Karpas-422 (cell line): ENCODE measurements at regions not wholly inside any gene's neighbourhood (a gene's known extent, or its start where the extent isn't known, plus 50 kb on each side); places are given as distances from the start of the nearest gene placed in this dataset.

Experiments used
- DNase-seq: peaks from one replicate; pipeline ENCODE4 v3.0.0-alpha.2; 2015
- H2AFZ ChIP-seq: fragments of 200-600 bp; sonication (generic); 2 replicates; pipeline ENCODE4 v1.6.1; 2014; ENCODE audit warnings: antibody characterized with exemption, low read length, mixed read lengths
- H3K27ac ChIP-seq: fragments of 200-600 bp; sonication (generic); 2 replicates; pipeline ENCODE4 v1.5.1; 2014; ENCODE audit warnings: mild to moderate bottlenecking, low read length, moderate library complexity
- H3K27me3 ChIP-seq: fragments of 200-600 bp; sonication (generic); 2 replicates; pipeline ENCODE4 v1.6.1; 2014; ENCODE audit warnings: low read length, mixed read lengths
- H3K36me3 ChIP-seq: fragments of 200-600 bp; sonication (generic); 2 replicates; pipeline ENCODE4 v1.6.1; 2014; ENCODE audit warnings: low read length, mixed read lengths; ENCODE audit not compliant: insufficient read depth
- H3K4me1 ChIP-seq: fragments of 200-600 bp; sonication (generic); 2 replicates; pipeline ENCODE4 v1.6.1; 2014; ENCODE audit warnings: mild to moderate bottlenecking, low read length, mixed read lengths
- H3K4me2 ChIP-seq: fragments of 200-600 bp; sonication (generic); 2 replicates; pipeline ENCODE4 v1.6.1; 2014; ENCODE audit warnings: low read length, low read depth, mild to moderate bottlenecking; ENCODE audit not compliant: poor library complexity, severe bottlenecking
- H3K4me3 ChIP-seq: fragments of 200-600 bp; sonication (generic); 2 replicates; pipeline ENCODE4 v1.5.1; 2014; ENCODE audit warnings: mild to moderate bottlenecking, antibody characterized with exemption, low read length, mixed read lengths
- H3K79me2 ChIP-seq: fragments of 200-600 bp; sonication (generic); 2 replicates; pipeline ENCODE4 v1.6.1; 2014; ENCODE audit warnings: mild to moderate bottlenecking, low read length, mixed read lengths
- H3K9ac ChIP-seq: fragments of 200-600 bp; sonication (generic); 2 replicates; pipeline ENCODE4 v1.6.0; 2014; ENCODE audit warnings: low read length
- H3K9me2 ChIP-seq: fragments of 200-600 bp; sonication (generic), shearing (Covaris generic); replicated peaks from 2 replicates; pipeline ENCODE4 v1.6.0; 2014; ENCODE audit warnings: mild to moderate bottlenecking, low read length, moderate library complexity; ENCODE audit not compliant: insufficient read depth
- H3K9me3 ChIP-seq: fragments of 300-700, 200-600 bp; sonication (generic); 2 replicates; pipeline ENCODE4 v1.6.1; 2014; ENCODE audit warnings: low read length, mixed read lengths
- H4K20me1 ChIP-seq: fragments of 200-600 bp; sonication (generic); 2 replicates; pipeline ENCODE4 v1.6.1; 2014; ENCODE audit warnings: mild to moderate bottlenecking, antibody characterized with exemption, low read length, low read depth; ENCODE audit not compliant: insufficient read depth

DNA sequence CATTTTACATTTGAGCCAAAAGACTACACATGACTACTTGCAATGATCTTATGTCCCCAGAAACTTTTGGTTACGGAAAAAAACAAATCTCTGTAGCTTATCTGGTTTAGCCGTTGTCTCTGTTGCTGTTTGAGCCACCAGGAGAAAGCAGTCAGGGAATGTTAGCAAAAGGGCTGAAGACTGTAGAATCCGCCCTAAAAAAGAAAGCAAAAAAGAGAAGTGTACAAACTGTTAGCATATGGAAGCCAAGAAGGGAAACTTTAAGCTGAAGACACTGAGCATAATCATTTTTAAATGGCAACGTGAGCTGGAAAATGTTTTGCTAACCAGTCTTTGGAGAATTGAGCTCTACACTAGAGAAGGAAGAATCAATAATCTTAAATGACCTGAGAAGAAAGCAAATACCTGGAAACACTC is 69.9 kb upstream of the MYLIP start:
- no peak overlapping the region for H2AFZ ChIP-seq

DNA sequence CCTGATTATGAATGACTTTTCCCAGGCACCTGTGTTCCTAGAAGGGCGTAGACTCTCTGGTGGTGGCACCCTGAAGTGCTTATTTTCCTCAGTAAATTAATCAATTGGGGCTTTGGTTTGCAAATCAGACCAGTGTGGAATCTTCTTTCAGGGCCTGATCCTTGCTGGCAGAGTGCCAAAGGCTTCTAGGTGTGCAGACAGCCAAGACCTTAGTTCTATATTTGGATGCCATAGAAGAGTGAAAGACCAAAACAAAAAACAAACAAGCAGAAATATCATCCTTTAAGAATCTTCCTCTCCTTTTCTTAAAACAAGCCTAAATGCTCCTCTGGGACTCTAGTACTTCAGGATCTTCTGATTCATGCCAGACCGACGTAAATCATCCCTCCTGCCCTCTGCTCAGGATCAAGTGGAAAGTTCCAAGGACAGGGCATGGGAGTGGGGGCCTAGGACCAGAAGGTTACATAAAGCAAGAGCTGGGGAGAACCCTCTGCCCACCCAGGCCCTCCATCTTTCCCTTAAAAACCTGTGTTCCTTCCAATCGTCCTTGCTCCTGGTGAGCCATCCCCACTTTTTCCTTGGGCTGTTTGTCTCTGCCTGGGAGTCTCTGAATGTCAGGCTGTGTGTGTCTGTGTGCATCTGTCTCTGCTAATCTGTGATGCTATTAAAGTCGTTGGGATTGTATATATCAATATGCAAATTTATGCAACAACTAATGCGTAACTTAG is 70.5 kb upstream of the MYLIP start:
- Histone ChIP-seq H2AFZ (no peak overlapping the region), H4K20me1 (no peaks in the 10 kb centered on the region), H3K9ac (no peak overlapping the region), H3K79me2 (no peaks in the 10 kb centered on the region), H3K4me2 (no peak overlapping the region), H3K27ac (no peak overlapping the region), H3K9me3 (no peaks in the 10 kb centered on the region), H3K9me2 (no peaks in the 10 kb centered on the region), H3K4me3 (no peak overlapping the region), H3K36me3 (no peaks in the 10 kb centered on the region), H3K4me1 (no peaks in the 10 kb centered on the region), H3K27me3 (no peaks in the 10 kb centered on the region)
- no peak for DNase-seq

More for the DNA sequence above, 69.9 kb upstream of the MYLIP start:
- H3K27ac ChIP-seq = no peak overlapping the region
- H3K4me1 ChIP-seq = no peaks in the 10 kb centered on the region
- no peaks in the 10 kb centered on the region for H3K27me3 ChIP-seq
- no peaks in the 10 kb centered on the region for H3K9me2 ChIP-seq
- DNase-seq = no peak
- no peak overlapping the region for H3K4me2 ChIP-seq
- H3K36me3 ChIP-seq = no peaks in the 10 kb centered on the region
- no peak overlapping the region for H3K9ac ChIP-seq
- no peak overlapping the region for H3K4me3 ChIP-seq
- no peaks in the 10 kb centered on the region for H4K20me1 ChIP-seq
- no peaks in the 10 kb centered on the region for H3K79me2 ChIP-seq
- H3K9me3 ChIP-seq = no peaks in the 10 kb centered on the region

DNA sequence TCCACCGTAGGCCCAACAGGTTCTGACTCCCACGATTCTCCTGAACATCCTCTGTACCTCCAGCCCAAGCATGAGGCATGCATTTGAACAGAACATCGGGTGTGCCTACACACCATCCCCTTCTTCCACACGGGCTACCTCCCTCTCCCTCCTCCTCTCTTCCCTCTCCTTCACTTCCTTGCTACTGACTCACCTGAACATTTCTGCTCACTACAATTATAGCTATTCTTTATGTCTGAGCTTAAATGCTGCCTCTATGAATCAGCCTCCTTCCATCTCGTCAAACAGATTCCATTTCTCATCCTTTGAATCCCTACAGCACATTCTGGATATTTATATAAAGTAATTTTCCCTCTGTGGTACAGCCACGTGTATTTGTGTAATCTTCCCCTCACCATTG is 71.4 kb upstream of the MYLIP start:
- H4K20me1 ChIP-seq = no peaks in the 10 kb centered on the region
- H3K27ac ChIP-seq = no peak overlapping the region
- no peaks in the 10 kb centered on the region for H3K36me3 ChIP-seq
- no peak for DNase-seq
- no peak overlapping the region for H2AFZ ChIP-seq
- no peaks in the 10 kb centered on the region for H3K27me3 ChIP-seq
- H3K9me3 ChIP-seq = no peaks in the 10 kb centered on the region
- no peak overlapping the region for H3K9ac ChIP-seq
- no peak overlapping the region for H3K4me2 ChIP-seq
- H3K4me3 ChIP-seq = no peak overlapping the region
- H3K79me2 ChIP-seq = no peaks in the 10 kb centered on the region
- H3K4me1 ChIP-seq = no peaks in the 10 kb centered on the region
- no peaks in the 10 kb centered on the region for H3K9me2 ChIP-seq

DNA sequence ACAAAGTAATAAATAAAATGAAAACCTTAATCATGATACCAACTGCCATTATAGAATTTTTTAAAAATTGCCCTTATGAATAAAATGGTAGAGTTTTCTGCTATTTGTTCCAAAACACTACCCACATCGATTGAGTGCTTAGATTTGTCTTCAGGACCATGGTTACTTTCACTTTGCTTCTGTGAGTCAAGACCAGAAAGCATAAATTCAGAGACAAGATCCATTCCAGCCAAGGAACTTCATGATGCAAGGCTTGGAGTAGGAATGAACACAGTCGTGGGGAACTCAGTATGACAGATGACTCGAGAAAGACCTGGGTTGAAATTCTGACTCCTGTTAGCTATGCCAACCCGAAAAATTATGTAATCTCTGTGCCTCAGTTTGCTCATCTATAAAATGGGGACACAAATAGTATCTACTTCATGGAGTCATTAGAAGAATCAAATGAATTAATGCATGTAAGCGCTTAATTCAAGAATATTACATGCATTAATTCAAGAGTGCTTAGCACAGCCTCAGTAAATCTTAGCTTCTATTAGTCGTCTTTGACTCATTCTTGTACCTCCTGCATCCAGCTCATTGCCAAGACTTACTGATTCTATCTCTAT is 72.5 kb upstream of the MYLIP start:
- Histone ChIP-seq H3K4me2 (no peak overlapping the region), H3K9me2 (no peaks in the 10 kb centered on the region), H3K27me3 (no peaks in the 10 kb centered on the region), H3K27ac (no peak overlapping the region), H3K79me2 (no peaks in the 10 kb centered on the region), H3K36me3 (no peaks in the 10 kb centered on the region), H3K4me1 (no peaks in the 10 kb centered on the region), H3K4me3 (no peak overlapping the region), H3K9ac (no peak overlapping the region), H2AFZ (no peak overlapping the region), H4K20me1 (no peaks in the 10 kb centered on the region), H3K9me3 (no peaks in the 10 kb centered on the region)
- no peak for DNase-seq

DNA sequence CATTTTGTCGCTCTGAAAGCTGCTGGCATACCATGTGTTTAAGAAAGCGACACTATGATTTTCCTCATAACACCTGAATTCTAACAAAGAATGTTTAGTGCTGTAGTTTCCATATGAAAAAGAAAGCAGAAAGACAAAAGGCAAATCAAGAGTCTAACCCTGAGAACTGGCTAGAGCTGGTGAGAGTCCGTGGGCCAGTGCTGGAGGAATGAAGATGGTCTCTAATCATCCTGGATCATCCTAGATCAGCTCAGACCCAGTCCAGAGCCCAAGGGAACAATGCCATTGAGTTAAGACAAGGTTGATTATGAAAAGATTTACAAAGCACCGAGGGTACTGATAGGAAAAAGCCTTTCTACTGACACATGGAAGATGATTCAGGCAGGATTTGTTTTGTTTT is 73.0 kb upstream of the MYLIP start:
- Histone ChIP-seq H4K20me1 (no peaks in the 10 kb centered on the region), H3K9me2 (no peaks in the 10 kb centered on the region), H3K4me1 (no peaks in the 10 kb centered on the region), H3K4me2 (no peak overlapping the region), H3K9me3 (no peaks in the 10 kb centered on the region), H2AFZ (no peak overlapping the region), H3K9ac (no peak overlapping the region), H3K79me2 (no peaks in the 10 kb centered on the region), H3K27me3 (no peaks in the 10 kb centered on the region), H3K36me3 (no peaks in the 10 kb centered on the region), H3K4me3 (no peak overlapping the region), H3K27ac (no peak overlapping the region)
- DNase-seq = no peak

DNA sequence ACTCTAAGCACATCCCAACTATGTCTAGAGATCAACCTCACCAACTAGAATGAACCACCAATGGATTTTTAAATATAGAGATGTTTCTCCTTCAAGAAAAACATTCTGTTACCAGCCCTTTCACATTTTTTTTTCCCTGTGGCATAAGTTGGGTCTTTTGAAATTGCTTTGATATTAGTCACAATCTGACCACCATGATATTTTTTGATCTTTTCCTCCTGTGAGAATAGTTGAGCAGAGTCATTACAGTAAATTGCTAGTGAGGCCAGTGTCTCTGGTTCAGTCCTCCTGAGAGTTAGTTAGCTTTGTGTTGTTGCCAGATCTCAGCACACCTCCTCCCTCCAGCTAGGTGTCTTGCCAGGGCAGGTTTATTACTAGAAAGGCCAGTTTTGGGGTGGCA is 79.7 kb upstream of the MYLIP start:
- Histone ChIP-seq H3K4me3 (no peak overlapping the region), H3K4me2 (no peak overlapping the region), H3K27me3 (no peaks in the 10 kb centered on the region), H2AFZ (no peak overlapping the region), H3K4me1 (no peaks in the 10 kb centered on the region), H3K9ac (no peak overlapping the region), H3K36me3 (no peaks in the 10 kb centered on the region), H3K9me3 (no peaks in the 10 kb centered on the region), H4K20me1 (no peaks in the 10 kb centered on the region), H3K9me2 (no peaks in the 10 kb centered on the region), H3K79me2 (no peaks in the 10 kb centered on the region), H3K27ac (no peak overlapping the region)
- DNase-seq = no peak

DNA sequence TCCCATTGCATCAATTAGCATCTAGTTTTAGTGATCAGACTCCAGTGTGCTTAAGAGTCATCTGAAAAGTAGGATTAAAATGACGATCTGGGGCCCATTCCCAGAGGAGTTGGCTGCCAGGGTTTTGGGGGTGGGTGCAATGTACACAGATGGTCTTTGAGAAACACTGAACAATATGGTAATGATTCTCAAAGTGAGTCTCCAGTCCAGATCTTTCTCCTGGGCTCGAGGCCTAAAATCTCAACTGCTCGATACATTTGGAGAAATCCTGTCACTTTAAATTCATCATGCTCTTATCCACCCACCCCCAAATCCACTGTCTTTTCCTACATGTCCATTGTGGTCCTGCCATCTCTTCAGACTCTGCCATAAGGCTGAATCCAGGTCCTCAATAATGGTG is 80.7 kb upstream of the MYLIP start:
- Histone ChIP-seq H3K9me2 (no peaks in the 10 kb centered on the region), H3K79me2 (no peaks in the 10 kb centered on the region), H2AFZ (no peak overlapping the region), H3K27ac (no peak overlapping the region), H3K9me3 (no peaks in the 10 kb centered on the region), H3K4me2 (no peak overlapping the region), H3K36me3 (no peaks in the 10 kb centered on the region), H3K9ac (no peak overlapping the region), H4K20me1 (no peaks in the 10 kb centered on the region), H3K27me3 (no peaks in the 10 kb centered on the region), H3K4me1 (peaks cover 8% of the 10 kb centered on the region), H3K4me3 (no peak overlapping the region)
- DNase-seq = no peak

DNA sequence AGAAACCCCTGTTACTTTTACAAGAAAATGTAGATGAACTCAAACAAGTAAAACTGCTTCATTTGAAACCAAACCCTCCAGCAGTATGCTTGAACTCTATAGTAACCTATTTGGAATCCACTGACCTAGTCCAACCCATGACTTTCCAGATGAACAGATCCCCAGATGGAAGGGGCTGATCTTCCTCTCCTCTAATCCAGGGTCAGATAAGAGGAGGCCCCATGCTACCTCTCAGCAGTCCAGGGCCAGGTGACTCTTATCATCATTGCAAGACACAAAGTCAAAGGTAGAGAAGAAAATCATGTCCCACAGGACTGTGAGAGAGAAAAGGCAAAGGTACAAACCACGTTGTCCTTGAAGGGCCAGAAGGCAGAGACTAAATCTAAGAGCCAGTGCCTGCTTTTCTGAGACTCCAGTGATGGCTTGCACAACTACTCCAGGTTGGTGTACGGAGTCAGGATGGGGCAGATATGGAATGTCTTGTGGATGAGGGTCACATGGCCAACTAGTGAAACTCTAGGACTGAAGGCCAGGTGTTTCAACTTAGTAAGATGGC is 81.4 kb upstream of the MYLIP start:
- Histone ChIP-seq H3K27ac (no peak overlapping the region), H3K4me3 (no peak overlapping the region), H3K79me2 (no peaks in the 10 kb centered on the region), H3K9me2 (no peaks in the 10 kb centered on the region), H3K4me1 (peaks cover 10% of the 10 kb centered on the region), H4K20me1 (no peaks in the 10 kb centered on the region), H3K9me3 (no peaks in the 10 kb centered on the region), H2AFZ (no peak overlapping the region), H3K27me3 (no peaks in the 10 kb centered on the region), H3K4me2 (no peak overlapping the region), H3K9ac (no peak overlapping the region), H3K36me3 (no peaks in the 10 kb centered on the region)
- no peak for DNase-seq
